ENCODE measurements at regions not wholly inside any gene's neighbourhood (a gene's known extent, or its start where the extent isn't known, plus 50 kb on each side); places are given as distances from the start of the nearest gene placed in this dataset.

- no peak for DNase-seq (ENCODE audit: low read depth, low spot score)
Observed at GRCh38 chr10:4696186-4696585, 129.8 kb upstream of the AKR1E2 start.

GRCh38 chr10:4693967-4694366 is 132.0 kb upstream of the AKR1E2 start:
- DNase-seq (ENCODE audit: low read depth, low spot score): no peak

More at GRCh38 chr10:4696186-4696585, 129.8 kb upstream of the AKR1E2 start:
- no peak overlapping the region for H3K4me3 ChIP-seq (ENCODE audit: low read length)

DNA sequence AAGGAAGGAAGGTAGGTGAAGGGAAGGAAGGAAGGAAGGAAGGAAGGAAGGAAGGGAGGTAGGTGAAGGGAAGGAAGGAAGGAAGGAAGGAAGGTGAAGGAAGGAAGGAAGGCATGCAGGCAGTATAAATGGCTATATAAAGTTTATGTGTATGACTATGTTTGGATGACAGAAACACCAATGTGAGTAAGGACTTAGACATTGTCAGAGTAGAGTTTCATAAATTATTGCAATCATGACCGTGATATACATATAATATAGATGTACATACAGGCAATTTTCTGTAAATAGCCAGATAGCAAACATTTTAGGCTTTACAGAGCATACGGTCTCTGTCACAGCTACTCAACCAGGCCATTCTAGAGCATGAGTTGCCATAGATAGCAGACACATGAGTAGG is 133.8 kb upstream of the AKR1E2 start:
- no peak overlapping the region for H3K4me3 ChIP-seq (ENCODE audit: low read length)
- DNase-seq (ENCODE audit: low read depth, low spot score): no peak

More at GRCh38 chr10:4693967-4694366, 132.0 kb upstream of the AKR1E2 start:
- H3K4me3 ChIP-seq (ENCODE audit: low read length): no peak overlapping the region

DNA sequence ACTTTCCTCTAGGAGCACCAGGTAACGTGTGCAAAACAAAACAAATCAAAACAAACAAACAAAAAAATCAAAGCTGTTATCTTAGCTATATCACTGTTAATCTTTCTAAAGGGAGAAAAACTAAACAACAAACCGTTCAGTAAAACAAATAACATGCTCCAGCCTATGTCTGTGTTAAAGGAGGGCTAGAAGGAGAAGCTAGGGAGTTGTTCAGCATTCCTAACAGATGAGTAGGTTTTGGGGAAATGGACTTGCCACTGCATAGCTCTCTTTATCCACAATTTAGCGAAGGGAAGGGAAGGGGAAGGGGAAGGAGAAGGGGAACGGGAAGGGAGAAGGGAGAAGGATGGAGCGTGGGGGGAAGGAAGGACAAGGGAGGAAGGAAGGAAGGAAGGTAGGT is 134.2 kb upstream of the AKR1E2 start:
- H3K4me3 ChIP-seq (ENCODE audit: low read length): no peak overlapping the region
- DNase-seq (ENCODE audit: low read depth, low spot score): no peak

GRCh38 chr10:4691301-4691700 is 134.7 kb upstream of the AKR1E2 start:
- no peak for DNase-seq (ENCODE audit: low read depth, low spot score)
- no peak overlapping the region for H3K4me3 ChIP-seq (ENCODE audit: low read length)

GRCh38 chr10:4688601-4689000 is 137.4 kb upstream of the AKR1E2 start:
- no peak for DNase-seq (ENCODE audit: low read depth, low spot score)
- no peak overlapping the region for H3K4me3 ChIP-seq (ENCODE audit: low read length)

- no peak for DNase-seq (ENCODE audit: low read depth, low spot score)
- H3K4me3 ChIP-seq (ENCODE audit: low read length): no peak overlapping the region
Observed at GRCh38 chr10:4688168-4688567, 137.8 kb upstream of the AKR1E2 start.

DNA sequence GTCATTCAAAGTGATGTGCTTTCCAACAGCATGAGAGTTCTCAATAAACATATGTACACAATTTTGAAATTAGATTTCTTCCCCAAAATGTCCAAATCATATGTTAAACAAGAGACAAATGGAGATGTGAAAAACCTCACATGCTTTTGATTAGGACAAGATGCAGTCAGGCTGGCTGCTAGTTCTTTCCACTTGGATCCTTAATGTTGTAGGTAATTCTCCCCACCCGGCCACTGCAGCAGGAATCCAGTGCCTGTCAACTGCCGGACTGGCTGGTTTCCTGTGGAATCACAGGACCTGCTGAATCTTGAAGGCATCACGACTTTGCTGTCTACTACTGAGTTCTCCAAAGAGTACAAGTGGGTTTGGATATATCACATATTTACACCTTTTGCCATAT is 138.6 kb upstream of the AKR1E2 start:
- no peak for DNase-seq (ENCODE audit: low read depth, low spot score)
- no peak overlapping the region for H3K4me3 ChIP-seq (ENCODE audit: low read length)

GRCh38 chr10:4686644-4686996 is 139.4 kb upstream of the AKR1E2 start:
- H3K4me3 ChIP-seq (ENCODE audit: low read length): no peak overlapping the region
- DNase-seq (ENCODE audit: low read depth, low spot score): no peak

DNA sequence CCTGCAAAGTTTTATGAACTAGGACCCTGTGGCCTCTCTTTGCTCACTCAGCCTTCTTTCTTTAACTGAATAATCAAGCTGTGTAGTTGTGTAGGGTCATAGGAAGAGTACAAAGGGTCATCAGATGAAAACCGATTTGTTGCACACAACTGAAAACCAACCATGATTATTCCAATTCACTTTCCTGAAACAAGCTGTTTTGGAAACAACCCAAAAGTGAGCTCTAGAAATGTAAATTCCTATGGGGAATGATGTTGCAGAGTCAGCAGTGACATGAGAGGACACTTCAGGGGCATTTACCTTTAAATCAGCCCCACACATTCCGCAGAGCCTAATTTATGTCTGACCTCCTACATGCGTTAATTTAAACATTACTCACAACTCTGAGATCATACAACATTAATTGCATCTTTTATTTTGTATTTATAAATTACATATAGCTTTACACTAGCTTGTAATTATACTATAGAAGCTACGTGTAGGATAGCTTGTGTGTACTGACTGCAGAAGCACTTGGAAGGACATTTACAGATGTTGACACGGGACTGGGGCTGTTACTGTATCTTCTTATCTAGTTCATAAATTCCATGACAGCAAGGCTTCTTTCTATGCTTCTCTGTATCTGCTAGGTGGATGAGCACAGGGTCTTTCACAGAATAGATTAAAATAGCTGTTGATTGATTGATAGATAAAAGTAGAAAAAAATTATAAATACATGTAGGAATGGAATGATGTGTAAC is 139.9 kb upstream of the AKR1E2 start:
- no peak overlapping the region for H3K4me3 ChIP-seq (ENCODE audit: low read length)
- DNase-seq (ENCODE audit: low read depth, low spot score): no peak

- H3K4me3 ChIP-seq (ENCODE audit: low read length): no peak overlapping the region
- no peak for DNase-seq (ENCODE audit: low read depth, low spot score)
Observed at GRCh38 chr10:4685491-4685890, 140.5 kb upstream of the AKR1E2 start.

GRCh38 chr10:4684434-4684833 is 141.6 kb upstream of the AKR1E2 start:
- DNase-seq (ENCODE audit: low read depth, low spot score): no peak
- H3K4me3 ChIP-seq (ENCODE audit: low read length): no peak overlapping the region

DNA sequence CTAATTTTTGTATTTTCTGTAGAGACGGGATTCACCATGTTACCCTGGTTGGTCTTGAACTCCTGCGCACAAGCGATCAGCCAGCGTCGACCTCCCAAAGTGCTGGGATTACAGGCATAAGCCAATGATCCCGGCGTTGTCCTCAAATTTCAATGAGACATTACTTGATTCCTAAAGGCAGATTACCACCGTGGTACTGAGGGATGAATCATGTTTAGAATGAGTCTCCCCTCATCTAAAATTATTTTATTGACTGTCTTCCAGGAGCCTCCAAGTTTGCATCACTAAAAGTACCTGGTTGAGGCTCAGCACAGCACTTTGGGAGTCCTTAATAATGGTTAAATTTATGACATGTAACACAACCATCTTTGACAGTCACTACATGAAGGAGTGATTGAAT is 142.2 kb upstream of the AKR1E2 start:
- no peak for DNase-seq (ENCODE audit: low read depth, low spot score)
- H3K4me3 ChIP-seq (ENCODE audit: low read length): no peak overlapping the region

- H3K4me3 ChIP-seq (ENCODE audit: low read length): no peak overlapping the region
- no peak for DNase-seq (ENCODE audit: low read depth, low spot score)
Observed at GRCh38 chr10:4683137-4683536, 142.9 kb upstream of the AKR1E2 start.

DNA sequence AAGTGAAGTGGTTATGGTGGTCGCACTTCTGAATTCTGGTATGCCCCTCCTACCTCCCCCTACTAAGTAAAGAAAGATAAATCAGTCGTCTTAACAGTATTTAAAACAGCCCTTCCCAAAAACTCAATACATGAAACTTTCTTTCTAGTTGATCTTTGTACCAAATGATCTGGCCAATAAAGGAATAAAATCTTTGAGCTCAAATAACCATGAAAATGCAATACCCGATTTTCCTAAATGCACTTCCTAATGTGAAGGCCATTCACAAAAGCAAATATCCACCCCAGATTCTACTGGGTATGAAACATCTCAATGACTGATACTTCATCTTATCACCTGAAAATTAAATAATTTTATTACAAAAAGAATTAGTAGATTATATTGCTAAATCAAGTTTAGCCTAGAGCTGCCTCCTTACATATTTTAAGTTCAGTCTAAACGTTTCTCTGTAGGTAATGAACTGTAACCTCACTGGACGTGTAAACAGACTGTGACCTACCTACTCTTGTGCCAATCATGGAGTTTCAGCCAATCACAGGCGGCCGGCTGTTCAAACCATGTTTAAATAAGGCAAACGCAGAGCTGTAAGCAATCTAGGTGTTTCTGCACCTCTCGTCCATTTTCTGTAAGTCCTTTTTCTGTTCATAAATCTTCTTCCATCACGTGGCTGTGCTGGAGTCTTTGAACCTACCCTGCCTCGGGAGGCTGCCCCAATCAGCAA is 146.9 kb upstream of the AKR1E2 start:
- no peak overlapping the region for H3K4me3 ChIP-seq (ENCODE audit: low read length)
- no peak for DNase-seq (ENCODE audit: low read depth, low spot score)

DNA sequence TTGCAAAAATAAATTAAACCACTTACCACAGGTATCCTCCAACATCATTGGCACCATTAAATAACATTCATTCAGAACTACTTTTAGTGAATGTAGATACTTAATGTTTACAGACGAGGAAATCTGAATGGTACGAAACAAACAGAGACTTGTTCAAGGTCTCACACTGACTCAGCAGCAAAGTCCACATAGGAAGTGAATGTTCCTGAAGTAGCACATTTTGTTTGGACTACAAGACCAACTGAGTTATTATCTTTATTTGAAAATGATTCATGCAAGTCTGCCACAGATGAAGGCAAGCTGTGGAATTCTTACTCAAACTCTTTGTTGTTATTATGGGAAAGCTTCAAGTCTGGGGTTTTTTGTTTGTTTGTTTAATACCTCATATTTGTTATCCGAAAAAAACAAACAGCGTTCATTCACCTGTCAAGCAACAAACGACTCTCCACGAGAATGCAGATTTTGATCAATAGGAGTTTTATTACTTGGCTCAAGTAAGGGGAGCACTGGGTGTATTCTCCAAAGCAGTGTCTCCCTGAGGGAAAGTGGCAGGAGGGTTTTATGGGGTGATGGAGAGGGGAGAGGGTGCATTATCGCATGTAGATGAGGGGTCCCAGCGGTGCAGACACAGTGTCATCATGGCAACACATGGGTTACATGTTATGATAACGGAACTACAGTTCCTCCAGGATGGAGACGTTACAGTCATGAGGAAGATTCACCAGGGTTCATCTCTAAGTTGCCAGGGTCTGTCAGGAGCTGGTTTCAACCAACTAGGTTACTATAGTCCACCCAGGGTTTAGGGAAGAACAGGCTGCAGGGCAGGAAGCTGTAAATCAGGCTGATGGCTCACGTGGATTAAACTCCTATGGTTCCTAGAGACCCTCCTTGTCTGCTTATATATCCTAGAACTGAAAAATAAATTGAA is 147.7 kb upstream of the AKR1E2 start:
- no peak overlapping the region for H3K4me3 ChIP-seq (ENCODE audit: low read length)
- no peak for DNase-seq (ENCODE audit: low read depth, low spot score)

DNA sequence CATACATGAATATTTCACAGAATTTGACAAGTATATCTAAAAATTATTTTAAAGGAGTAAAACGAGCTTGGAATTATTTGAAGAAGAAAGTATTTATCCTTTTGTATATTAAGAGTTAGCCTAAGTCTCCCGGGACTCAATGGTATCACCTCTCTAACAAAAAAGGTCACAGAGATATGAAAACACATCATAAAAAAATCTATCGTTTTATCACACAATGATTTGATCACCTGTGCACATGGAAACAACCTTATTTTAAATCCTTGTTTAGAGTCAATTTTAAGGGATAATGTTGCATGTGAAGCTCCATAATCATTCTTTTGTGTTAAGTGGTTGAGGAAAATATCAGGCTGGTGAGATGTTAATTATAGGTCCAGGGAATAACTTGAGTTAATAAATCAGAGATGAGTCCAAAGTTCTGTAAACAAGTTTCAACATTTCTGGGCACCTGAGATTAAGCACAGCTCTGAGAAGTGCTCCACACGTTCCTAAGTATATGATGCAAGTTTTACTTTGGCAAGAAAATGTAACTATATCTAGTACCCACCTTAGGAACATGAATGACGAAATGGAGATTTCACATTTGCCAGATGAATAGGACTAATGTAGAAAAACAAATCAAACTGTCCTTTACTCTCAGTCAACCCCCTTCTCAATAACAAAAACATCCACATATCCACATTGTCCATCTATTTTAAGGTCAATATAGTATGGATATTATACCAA is 148.5 kb upstream of the AKR1E2 start:
- no peak overlapping the region for H3K4me3 ChIP-seq (ENCODE audit: low read length)
- DNase-seq (ENCODE audit: low read depth, low spot score): no peak

DNA sequence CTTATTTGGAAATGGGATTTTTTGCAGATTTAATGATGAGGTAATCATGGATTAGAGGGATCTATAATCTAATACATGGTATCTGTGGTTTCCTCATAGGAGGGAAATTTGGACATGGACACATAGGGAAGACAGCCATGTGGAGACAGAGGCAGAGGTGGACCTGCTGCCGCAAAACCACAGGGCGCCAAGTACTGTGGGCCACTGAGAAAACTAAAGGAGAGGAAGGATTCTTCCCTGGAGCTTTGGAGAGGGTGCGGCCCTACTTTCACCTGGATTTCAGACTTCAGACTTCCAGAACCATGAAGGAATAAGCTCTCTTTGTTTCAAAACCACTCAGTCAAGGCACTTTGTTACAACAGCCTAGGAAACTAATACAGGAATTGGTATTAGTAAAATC is 149.4 kb upstream of the AKR1E2 start:
- H3K4me3 ChIP-seq (ENCODE audit: low read length): no peak overlapping the region
- DNase-seq (ENCODE audit: low read depth, low spot score): no peak

GRCh38 chr10:4675808-4676207 is 150.2 kb upstream of the AKR1E2 start:
- H3K4me3 ChIP-seq (ENCODE audit: low read length): no peak overlapping the region
- no peak for DNase-seq (ENCODE audit: low read depth, low spot score)

All from Jurkat, Clone E6-1 (cell line).